Endothelial cell (in vitro differentiated cells): ENCODE measurements at regions not wholly inside any gene's neighbourhood (a gene's known extent, or its start where the extent isn't known, plus 50 kb on each side); places are given as distances from the start of the nearest gene placed in this dataset.
A peak's percentile ranks its signal among the peaks of the same experiment; 100 is the strongest.

Experiments
- DNase-seq: peaks from one replicate; pipeline ENCODE4 v3.0.0; 2021; ENCODE audit warnings: low spot score
- H3K27ac Mint-ChIP-seq: one replicate; pipeline ENCODE4 v1.8.0; 2021; ENCODE audit warnings: mixed read lengths, inconsistent platforms; ENCODE audit not compliant: unreplicated experiment
- H3K27me3 Mint-ChIP-seq: one replicate; pipeline ENCODE4 v1.8.0; 2021; ENCODE audit warnings: mild to moderate bottlenecking, moderate library complexity, mixed read lengths, inconsistent platforms; ENCODE audit not compliant: unreplicated experiment
- H3K36me3 Mint-ChIP-seq: one replicate; pipeline ENCODE4 v1.8.0; 2021; ENCODE audit warnings: mild to moderate bottlenecking, low read depth, mixed read lengths, inconsistent platforms; ENCODE audit not compliant: unreplicated experiment
- H3K4me1 Mint-ChIP-seq: one replicate; pipeline ENCODE4 v1.8.0; 2021; ENCODE audit warnings: mild to moderate bottlenecking, mixed read lengths, inconsistent platforms; ENCODE audit not compliant: unreplicated experiment
- H3K4me3 Mint-ChIP-seq: one replicate; pipeline ENCODE4 v1.8.0; 2021; ENCODE audit warnings: mild to moderate bottlenecking, mixed read lengths, inconsistent platforms; ENCODE audit not compliant: unreplicated experiment
- H3K9me3 Mint-ChIP-seq: one replicate; pipeline ENCODE4 v1.8.0; 2021; ENCODE audit warnings: mixed read lengths, inconsistent platforms; ENCODE audit not compliant: unreplicated experiment
- CTCF ChIP-seq: fragments of 200-600 bp; sonication (generic); IDR thresholded peaks from one replicate; pipeline ENCODE4 v1.5.0; 2021; ENCODE audit warnings: antibody characterized with exemption; ENCODE audit not compliant: unreplicated experiment

- no peak for TF ChIP-seq CTCF
- no peak for DNase-seq
- Mint-ChIP-seq H3K36me3 (no peaks in the 10 kb centered on the region), H3K4me3 (no peak overlapping the region), H3K27ac (no peak overlapping the region), H3K9me3 (no peaks in the 10 kb centered on the region), H3K4me1 (peaks cover 30% of the 10 kb centered on the region), H3K27me3 (no peaks in the 10 kb centered on the region)
Observed at GRCh38 chr20:39700528-39700927, 738.4 kb downstream of the DHX35 start.

GRCh38 chr20:39699166-39699725 lies 737.1 kb downstream of the DHX35 start:
- no peaks in the 10 kb centered on the region for H3K9me3 Mint-ChIP-seq
- no peaks in the 10 kb centered on the region for H3K36me3 Mint-ChIP-seq
- no peak overlapping the region for H3K27ac Mint-ChIP-seq
- no peaks in the 10 kb centered on the region for H3K27me3 Mint-ChIP-seq
- H3K4me3 Mint-ChIP-seq = no peak overlapping the region
- H3K4me1 Mint-ChIP-seq = peaks cover 37% of the 10 kb centered on the region
- no peak for TF ChIP-seq CTCF
- no peak for DNase-seq

- Mint-ChIP-seq H3K9me3 (no peaks in the 10 kb centered on the region), H3K36me3 (no peaks in the 10 kb centered on the region), H3K27ac (no peak overlapping the region), H3K4me1 (peaks cover 42% of the 10 kb centered on the region), H3K27me3 (no peaks in the 10 kb centered on the region), H3K4me3 (no peak overlapping the region)
- TF ChIP-seq CTCF = no peak
- no peak for DNase-seq
Observed at GRCh38 chr20:39698752-39699151, 736.6 kb downstream of the DHX35 start.

- H3K27me3 Mint-ChIP-seq = no peaks in the 10 kb centered on the region
- TF ChIP-seq CTCF = no peak
- DNase-seq = no peak
- H3K36me3 Mint-ChIP-seq = no peaks in the 10 kb centered on the region
- no peak overlapping the region for H3K4me3 Mint-ChIP-seq
- peaks cover 41% of the 10 kb centered on the region for H3K4me1 Mint-ChIP-seq
- H3K27ac Mint-ChIP-seq = no peak overlapping the region
- H3K9me3 Mint-ChIP-seq = no peaks in the 10 kb centered on the region
Observed at GRCh38 chr20:39691151-39691862, 729.2 kb downstream of the DHX35 start.

- DNase-seq = no peak
- no peaks in the 10 kb centered on the region for H3K36me3 Mint-ChIP-seq
- H3K27ac Mint-ChIP-seq = no peak overlapping the region
- H3K9me3 Mint-ChIP-seq = peaks cover 4% of the 10 kb centered on the region
- TF ChIP-seq CTCF = peak; percentile 12
- H3K27me3 Mint-ChIP-seq = peaks cover 2% of the 10 kb centered on the region
- no peaks in the 10 kb centered on the region for H3K4me1 Mint-ChIP-seq
- no peak overlapping the region for H3K4me3 Mint-ChIP-seq
Observed at GRCh38 chr20:39676857-39677391, 714.8 kb downstream of the DHX35 start.
